Glomerular endothelial cell (primary cell): ENCODE measurements at regions not wholly inside any gene's neighbourhood (a gene's known extent, or its start where the extent isn't known, plus 50 kb on each side); places are given as distances from the start of the nearest gene placed in this dataset.
"Not testable (repeated sequence)": the region's sequence is repeated elsewhere in the genome, so short reads cannot be mapped to it uniquely, and the experiment has no call there.

Source experiments
- DNase-seq: peaks from one replicate; pipeline ENCODE4 v3.0.0-alpha.2; 2011; ENCODE audit warnings: low read depth, low spot score; ENCODE audit errors: extremely low read depth

DNA sequence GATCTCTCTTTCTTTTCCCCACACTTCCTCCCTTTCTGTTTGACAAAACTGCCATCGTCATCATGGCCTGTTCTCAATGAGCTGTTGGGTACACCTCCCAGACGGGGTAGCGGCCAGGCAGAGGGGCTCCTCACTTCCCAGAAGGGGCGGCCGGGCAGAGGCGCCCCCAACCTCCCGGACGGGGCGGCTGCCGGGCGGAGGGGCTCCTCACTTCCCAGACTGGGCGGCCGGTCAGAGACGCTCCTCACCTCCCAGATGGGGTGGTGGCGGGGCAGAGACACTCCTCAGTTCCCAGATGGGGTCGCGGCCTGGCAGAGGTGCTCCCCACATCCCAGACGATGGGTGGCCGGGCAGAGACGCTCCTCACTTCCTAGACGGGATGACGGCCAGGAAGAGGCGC, 184.3 kb upstream of the FRMD6 start:
- not testable (repeated sequence) for DNase-seq

DNA sequence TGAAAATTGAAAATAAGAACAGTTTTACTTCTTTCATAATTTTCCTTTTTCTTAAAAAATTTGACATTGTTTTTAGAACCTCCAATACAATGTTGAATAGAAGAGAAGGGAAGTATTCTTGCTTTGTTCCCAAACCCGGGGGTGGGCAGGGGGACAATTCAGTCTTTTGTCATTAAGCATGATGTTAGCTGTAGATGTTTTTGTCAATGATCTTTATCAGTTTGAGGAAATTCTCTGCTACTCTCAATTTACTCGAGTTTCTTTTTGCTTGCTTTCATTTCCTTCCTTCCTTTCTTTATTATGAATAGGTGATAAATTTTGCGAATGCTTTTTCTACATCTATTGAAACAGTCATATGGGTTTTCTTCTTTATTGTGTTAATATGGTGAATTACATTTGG, 183.2 kb upstream of the FRMD6 start:
- no peak for DNase-seq

DNA sequence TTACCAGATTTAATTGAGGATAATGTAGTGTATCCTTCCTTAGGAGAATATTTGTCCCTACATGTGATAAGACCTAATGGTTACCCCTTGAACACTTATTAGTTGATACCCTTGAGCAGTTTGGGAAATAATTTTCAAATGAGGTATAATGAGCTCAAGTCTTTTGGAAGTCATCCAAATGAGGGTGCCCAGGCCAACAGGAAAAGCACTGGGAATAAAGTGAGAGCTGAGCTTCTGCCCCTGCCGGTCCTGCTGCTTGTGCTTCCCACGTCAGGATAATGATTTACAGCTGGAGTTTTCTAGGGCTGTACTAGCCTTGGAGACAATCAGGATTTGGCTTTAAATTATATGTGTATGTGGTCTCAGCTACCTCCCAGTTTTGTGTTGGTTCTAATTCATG, 178.8 kb upstream of the FRMD6 start:
- no peak for DNase-seq

DNA sequence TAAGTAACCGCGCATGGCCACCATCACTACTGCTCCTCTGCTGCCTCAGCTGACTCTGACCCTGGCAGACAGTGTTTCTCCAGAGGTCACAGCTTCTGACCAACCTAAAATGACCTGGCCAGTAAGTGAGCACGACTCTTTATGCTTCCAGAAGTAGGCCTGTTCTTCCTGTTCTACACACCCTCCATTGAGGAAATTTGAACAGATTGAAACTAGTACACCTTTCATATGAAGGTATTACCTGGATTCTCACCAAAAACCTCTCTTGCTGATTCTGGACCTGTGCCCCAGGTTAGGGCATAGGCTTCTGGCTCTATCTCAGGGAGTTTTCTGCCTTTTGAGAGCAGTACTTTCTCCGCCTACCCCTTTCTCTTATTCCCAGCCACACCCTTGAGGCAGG, 178.4 kb upstream of the FRMD6 start:
- no peak for DNase-seq

DNA sequence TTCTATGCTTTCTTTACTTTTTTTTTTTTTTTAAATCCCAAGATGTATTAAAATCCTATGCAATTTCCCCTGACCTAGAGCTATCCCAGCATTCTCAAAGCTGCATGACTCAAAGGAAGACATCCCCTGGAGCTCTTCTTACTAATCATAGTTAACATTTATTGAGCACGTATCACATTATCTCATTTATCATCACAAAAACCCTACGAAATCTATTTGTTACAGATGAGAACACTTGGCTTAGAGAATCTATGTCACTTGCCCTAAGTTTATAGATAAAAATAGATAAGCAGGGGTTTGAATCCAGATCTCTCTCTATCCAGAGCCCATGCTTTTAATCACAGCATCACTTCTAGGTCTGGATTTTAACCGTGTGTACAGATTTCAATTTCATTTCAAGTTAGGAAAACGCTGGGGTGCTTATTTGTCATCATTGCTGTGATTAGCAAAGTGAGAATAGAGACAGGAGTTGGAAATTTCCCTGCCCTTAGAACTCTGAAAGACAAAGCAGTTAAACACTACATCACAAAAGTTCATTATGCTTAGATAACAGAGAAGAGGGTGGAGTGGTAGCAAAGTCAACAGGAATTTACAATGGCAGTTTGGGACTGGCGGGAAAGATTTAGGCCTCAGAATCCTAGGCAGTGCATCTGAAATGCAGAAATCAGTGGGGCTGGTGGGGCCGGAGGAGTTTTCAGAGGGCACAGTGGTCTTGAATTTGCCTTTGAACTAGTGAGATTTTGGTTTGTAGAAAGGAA, 177.7 kb upstream of the FRMD6 start:
- no peak for DNase-seq

DNA sequence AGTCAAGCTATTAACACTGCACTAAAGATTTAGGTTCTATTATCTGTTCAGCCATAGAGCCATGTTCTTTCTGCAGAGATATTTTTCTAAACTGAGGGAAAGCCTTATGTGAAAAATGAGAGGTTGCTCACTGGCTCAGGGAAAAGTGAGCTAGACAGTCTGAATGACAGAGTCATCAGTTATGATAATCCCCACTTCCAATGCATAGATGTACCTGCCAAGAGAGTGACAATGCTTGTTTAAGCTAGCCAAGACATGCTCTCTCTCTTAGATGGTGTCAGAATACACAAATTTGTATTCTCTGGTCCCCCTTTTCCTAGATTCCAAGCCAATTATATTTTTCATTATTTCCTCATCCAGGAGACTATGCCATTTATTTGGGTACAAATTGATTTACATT, 176.9 kb upstream of the FRMD6 start:
- no peak for DNase-seq

DNA sequence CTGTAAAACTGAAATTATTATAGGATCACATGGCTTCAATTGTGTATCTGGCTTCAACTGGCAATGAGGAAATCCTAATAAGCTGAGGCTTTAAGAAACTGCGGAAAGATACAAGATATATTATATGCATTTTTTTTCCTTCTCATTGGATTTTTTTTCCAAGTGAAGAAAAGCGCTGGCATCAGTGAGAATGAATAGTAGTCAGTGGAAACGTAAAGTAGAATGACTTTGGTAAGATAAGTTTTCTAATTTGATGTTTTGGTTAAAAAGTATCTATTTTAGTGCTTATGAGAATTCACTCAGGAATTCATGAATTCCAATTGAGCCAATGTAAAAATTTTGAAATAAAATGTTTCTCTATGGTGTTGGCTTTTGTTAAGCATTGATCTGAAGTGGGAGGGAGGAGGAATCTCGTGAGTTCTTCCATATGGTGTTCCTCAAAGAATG, 173.5 kb upstream of the FRMD6 start:
- DNase-seq: no peak

DNA sequence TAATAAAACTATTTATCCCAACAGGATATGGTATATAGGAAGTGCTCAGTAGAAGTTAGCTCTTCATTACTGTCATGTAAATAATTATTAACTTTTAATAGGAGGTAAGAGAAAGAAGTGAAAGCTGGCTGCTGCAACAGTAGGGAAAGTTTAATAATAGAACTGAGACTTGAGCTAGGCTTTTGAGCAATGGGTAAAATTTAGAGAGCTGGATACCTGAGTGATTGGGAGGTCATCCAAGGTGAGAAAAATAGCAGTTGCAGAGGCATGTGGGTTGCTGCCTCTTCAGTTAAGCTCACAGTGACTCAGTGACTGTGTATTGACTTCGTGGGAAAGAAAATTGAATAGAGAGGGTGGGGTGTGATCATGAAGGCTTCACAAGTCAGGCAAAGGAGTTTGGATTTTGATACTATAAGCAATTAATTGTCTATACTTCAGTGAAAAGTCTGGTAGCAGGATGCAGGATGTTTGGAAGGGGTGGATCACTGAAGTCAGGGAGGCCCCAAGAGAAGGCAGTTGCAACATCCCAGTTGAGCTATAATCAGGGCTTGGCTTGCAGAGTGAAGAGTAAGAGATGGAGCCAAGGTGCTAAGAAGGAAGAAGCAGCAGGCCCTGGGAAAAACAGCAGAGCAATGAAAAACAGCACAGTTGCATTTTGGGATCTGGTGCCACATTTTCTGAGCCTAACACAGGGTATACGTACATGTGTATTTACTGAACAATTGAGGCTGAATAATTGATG, 172.0 kb upstream of the FRMD6 start:
- DNase-seq: no peak

DNA sequence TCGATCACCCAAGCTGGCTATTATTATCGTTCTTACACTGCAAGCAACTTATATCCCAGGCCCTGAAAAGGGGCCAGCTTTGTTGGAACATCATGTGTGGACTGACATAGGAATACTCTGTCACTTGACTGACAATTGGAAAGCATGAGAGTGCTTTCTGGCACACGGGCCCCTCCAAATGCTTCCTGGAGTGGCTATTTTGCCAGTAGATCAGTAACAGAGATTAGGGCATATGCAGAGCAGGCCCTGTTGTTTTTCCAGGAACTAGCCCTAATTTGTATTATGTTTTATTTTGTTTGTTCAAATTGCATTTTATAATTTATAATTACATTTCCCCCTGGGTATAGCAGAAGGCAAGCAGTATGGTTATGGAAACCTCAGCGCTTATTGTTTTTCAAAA, 170.1 kb upstream of the FRMD6 start:
- no peak for DNase-seq

DNA sequence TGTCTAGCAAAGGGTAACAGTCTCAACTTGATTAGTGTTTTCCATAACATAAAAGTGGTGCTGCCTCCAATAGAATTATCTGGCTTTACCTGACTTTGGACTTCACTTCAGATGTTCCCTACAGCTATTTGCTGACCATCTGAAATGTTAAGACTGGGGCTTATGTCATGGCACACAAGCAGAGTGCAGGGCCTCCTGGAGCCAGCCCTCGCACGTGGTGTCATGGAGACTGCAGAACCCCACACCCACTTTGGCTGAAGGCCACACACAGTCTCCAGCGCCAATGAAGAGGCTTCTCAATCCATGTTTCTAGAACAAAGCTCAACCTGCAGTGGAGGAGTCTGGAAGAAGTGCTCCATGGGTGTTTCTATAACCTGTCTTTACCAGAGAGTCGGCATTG, 169.6 kb upstream of the FRMD6 start:
- DNase-seq: no peak

DNA sequence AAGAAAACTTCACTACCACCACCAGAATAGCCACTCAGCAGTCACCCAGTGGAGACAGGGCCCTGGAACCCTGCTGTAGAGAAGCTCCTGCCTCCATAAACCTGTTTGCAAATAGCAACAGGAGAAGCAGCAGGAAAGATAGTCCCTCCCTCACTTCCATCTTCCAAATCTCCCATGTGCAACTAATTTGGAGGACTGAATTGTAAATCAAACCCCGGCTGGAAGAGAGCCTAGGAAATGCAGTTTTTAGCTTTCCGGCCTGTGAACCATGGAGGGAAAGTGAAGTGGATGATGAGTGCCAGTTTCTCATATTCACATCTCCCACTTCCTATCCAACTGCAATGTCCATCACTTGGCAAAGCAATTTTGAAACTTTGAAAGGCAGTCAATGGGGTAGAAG, 167.2 kb upstream of the FRMD6 start:
- DNase-seq: no peak

DNA sequence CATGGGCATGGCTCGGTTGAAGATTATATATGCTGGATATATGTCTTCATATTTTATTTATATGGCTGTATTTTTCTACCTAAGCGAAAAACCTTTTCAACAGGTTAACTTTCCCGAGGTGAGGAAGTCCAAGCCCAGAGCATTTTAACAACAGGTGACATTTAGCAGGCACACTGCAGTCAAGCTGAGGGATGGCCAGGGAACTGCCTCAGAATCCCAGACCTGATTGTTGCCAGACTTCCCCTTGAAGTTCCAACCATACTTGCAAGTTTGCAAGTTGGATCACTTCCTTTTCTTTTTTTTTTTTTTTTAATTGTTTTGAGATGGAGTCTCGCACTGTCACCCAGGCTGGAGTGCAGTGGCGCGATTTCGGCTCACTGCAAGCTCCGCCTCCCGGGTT, 166.0 kb upstream of the FRMD6 start:
- DNase-seq: no peak

DNA sequence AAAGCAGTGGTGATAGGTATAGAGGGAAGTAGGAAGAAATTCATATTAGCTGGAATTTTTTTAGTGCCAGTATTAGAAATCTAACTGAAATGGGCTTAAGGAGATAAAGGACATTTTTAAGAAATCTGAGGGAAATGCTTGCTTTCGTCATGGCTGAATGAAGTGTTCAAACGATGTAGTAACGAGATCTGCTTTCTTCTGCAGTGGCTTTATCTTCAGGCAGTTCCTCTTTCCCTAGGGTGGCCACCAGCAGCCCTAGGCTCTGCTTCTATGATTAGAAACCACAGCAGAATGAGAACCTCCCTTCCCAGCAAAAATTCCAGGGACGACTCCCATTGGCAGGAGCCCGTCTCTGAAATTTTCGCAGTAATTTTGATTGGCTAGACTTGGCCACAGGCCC, 163.9 kb upstream of the FRMD6 start:
- DNase-seq: no peak

DNA sequence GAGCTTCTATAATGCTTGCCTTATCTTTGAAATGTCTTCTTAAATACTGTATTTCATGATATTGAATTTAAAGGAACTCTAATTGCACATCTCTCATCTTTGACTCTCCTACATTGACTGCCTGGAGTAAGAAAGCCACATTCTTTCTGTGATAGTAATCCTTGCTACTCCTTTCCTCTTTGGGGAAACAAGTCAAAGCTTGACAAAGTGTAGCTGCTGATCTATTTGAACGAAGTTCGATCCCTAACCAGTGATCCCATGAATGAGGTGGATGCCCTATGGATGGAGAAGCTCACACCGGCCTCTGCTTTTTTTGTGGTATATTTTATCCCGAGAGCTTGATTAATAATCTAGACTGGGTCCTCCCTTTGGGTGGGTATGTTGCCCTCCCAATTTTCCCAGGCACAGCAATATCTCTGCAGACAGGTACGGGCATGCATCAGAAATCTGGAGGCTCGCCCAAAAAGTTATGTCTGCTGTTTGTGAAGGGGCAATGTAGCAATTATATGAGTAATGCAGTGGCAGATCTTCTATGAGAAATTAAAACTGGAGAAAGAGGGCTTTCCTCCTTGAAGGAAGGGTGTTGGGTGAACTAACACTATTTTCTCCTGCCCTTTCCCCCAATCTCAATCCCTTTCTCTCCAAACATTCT, 163.0 kb upstream of the FRMD6 start:
- DNase-seq: no peak

DNA sequence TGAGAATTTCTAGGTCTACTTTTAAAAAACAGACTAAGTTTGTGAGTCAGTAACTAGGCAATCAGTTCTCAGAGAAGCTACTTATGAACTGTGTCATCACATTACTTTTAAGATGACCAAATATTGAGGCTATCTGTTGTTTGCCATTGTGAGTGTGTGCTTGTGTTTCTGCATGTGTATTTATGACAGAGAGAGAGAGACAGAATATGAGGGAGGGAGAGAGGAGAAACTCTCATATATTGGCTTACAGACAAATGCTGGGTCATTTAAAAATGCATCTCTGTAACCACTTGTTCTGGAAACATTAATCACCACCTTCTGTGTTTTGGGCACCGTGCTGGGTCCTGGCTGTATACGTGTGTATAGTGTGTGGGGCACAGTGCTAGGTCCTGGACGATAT, 161.5 kb upstream of the FRMD6 start:
- no peak for DNase-seq

DNA sequence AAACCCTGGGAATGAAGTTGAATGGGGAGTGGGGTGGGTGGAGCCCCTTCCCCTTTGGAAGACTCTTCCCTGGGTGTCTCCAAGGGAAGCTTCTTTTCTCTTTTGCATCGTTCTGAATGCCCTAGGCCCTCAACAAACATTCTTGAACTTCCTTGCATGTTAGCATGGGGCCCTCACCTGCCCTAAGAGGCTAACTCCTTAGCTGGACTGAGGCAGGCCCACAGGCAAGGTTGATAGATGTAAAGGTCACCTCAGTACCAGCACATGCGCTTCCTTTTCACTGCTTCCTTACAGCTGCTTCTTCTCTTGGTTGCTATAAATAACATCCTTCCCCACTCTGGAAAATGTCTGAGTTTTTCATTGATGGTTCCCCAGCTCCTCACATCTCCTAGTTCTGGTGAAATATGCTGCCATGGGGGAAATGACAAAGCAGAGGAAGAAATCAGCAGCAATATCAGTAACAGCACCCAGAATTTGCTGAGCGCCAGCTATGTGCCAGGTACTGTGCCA, 160.6 kb upstream of the FRMD6 start:
- DNase-seq: no peak

DNA sequence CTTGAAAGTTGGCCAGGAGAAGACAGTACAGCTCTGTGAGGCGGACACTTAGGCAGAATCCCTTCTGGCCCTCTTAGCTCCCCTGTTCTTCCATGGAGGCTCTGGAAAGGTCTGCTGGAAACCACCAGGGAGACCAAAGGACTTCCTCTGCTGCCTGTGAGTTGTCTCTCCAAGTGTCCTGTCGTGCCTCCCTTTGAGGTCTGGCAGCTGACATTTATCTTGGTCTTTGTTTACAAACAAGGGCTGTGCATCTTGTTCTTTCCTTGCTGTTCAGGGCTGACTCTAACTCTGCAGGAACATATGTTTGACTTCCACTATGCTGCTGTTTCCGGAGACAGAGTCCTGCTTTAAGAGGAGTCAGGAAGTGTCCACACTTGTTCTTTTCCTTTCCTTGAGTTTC, 159.9 kb upstream of the FRMD6 start:
- no peak for DNase-seq

DNA sequence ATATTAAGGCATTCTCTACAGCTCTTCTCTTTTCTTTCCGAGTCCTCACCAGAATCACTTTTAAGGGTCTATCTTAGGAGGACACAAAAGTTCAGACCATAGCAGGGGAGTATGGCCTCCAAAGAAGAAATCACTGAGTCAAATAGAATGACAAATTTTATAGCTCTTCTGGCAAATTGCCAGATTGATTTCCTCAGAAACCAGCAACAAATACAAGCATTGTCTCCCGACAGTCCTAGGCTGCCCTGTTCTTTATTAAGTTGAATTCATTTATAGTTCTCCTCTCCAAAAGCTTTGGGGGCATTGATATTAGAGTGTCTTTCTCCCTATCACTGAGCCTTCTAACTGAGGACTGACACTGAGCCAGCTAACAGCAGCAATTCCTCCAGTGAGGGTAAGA, 156.4 kb upstream of the FRMD6 start:
- no peak for DNase-seq

DNA sequence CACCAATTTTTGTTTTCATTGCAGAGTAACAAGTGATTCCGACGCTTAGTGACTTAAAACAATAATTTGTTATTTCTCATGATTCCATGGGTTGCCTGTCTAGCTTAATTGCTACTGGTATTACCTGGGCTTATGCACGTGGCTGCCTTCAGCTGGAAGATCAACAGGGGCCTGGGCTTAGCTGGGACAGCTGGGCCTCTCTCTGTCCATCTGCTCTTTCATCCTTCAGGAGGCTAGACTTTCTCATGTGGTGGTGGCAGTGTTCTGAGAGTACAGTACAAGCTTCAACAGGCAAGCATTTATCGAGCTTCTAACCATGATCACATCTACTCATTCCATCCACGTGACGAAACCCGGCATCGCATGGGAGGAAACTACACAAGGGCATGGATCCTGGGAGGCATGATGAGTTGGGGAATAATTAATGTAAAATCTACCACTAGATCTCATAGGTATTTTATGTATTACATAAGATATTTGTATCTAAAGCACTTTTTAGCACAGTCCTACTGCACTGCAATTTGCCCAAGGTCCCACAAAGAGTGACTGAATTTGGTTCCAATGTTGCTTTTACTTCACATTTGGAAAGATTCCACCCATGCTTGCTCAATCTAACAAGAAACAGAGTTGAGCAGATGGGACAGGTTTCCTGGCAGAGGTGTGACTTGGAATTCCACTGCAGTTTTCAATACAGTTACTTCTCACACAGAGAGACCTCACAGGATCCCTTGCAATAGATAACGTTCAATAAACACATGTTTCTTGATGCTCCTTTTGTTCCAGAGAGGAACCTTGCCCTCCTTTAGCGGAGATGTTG, 153.1 kb upstream of the FRMD6 start:
- no peak for DNase-seq

DNA sequence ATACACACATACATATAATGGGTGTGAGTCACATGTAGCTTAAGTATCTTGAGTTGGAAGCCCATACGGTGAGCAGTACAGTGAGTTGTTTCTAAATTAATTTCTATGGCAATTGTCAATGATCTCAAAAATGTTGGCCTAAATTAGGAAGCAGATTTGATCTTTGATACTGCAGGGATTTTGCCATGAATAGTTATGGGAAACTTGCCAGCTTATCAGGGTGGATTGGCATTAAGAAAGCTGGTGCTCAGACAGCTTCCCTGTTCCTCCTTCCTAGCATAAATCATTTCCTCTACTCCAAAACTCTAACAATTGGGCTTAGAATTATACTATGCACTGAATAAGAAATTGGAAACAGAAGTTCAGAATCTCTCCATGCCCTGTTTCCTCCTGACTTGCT, 150.9 kb upstream of the FRMD6 start:
- no peak for DNase-seq

DNA sequence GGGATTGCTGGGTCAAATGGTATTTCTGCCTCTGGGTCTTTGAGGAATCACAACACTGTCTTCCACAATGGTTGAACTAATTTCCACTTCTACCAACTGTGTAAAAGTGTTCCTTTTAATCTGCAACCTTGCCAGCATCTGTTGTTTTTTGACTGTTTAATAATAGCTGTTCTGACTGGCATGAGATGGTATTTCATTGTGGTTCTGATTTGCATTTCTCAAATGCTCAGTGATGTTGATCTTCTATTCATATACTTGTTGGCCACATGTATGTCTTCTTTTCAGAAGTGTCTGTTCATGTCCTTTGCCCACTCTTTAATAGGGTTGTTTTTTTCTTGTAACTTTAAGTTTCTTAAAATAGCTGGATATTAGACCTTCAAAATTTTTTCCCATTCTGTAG, 150.0 kb upstream of the FRMD6 start:
- DNase-seq: no peak
